MG63 (cell line): ENCODE measurements at regions not wholly inside any gene's neighbourhood (a gene's known extent, or its start where the extent isn't known, plus 50 kb on each side); places are given as distances from the start of the nearest gene placed in this dataset.

Experiments used
- DNase-seq: peaks from one replicate; pipeline ENCODE4 v3.0.0-alpha.2; 2020
- H3K27me3 ChIP-seq: fragments of 250-450 bp; sonication (Bioruptor Pico); 2 replicates; pipeline ENCODE4 v1.5.1; 2020; ENCODE audit warnings: mild to moderate bottlenecking, moderate library complexity
- H3K36me3 ChIP-seq: fragments of 250-450 bp; sonication (Bioruptor Pico); 2 replicates; pipeline ENCODE4 v1.5.1; 2020; ENCODE audit warnings: mild to moderate bottlenecking, moderate library complexity
- H3K4me3 ChIP-seq: fragments of 250-450 bp; sonication (Bioruptor Pico); 2 replicates; pipeline ENCODE4 v1.5.1; 2020; ENCODE audit warnings: mild to moderate bottlenecking, moderate library complexity
- H3K9me3 ChIP-seq: fragments of 250-450 bp; sonication (Bioruptor Pico); 2 replicates; pipeline ENCODE4 v1.5.1; 2020; ENCODE audit warnings: mild to moderate bottlenecking, moderate library complexity

DNA sequence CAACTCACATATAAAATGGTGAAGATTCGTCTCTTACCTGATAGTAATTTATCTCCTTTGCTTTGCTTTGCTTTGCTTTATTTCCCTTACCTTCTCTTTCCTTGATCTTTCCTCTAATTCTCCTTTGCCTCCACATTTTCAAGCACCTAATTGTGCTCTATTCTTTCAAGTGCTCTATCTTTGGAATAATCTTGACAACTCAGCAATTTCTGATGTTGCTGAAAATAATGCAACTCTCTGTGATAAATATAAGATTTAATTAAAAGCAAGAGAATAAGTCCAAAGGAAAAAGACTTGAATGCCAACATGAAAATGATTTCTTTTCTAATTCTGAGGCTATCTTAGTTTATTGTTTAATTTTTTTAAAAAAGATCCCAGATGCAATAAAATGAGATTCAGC lies 139.5 kb upstream of the SYT1 start:
- Histone ChIP-seq H3K27me3 (no peaks in the 10 kb centered on the region), H3K4me3 (no peak overlapping the region), H3K9me3 (no peaks in the 10 kb centered on the region), H3K36me3 (no peaks in the 10 kb centered on the region)
- no peak for DNase-seq

DNA sequence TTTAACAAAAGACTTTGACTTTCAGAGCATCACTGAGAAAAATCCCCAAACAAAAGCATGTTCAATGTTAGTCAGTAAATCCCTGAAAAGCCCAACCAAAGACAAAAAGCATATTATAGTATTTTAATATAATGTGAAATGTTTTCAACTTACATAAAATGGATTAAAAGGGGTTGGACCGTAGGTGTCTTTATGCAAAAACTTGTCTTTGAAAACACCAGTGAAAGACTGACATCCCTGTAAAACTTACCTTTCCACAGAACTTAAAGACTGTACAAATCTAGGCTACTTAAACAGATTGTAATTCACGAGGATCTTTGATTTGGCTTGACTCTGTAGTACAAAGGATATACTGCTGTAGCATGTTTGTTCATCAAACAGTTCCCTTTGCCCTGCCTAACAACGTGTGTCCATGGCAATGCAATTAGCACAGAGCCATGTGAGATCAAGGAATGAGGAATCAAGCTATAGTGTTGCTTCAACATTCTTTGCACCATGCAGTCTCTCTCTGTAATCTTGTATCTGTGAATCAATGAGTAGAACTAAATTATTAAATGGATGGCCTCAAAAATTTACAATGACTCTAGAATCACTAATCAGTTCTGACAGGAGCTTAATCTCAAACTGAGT lies 138.5 kb upstream of the SYT1 start:
- Histone ChIP-seq H3K9me3 (no peaks in the 10 kb centered on the region), H3K4me3 (no peak overlapping the region), H3K27me3 (no peaks in the 10 kb centered on the region), H3K36me3 (no peaks in the 10 kb centered on the region)
- DNase-seq: no peak

DNA sequence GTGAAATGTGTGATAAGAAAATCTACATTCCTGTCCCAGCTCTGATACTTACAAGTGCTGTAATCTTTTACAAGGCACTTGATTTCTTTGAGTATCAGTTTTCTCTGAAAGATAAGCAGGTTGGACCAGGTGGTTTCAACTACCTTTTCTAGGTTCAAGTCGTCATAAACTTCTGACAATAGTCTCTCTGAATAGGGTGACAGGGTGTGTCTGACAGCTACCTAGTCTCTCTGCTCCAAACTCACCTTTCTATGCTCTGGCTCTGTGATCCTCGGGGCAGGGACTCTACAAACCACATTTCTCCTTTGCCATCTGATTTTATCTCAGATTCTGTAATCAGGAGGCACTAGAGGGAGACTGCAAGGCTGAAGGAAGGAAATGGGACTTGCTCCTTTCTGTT lies 137.7 kb upstream of the SYT1 start:
- DNase-seq: no peak
- H3K36me3 ChIP-seq: no peaks in the 10 kb centered on the region
- no peaks in the 10 kb centered on the region for H3K27me3 ChIP-seq
- H3K4me3 ChIP-seq: no peak overlapping the region
- H3K9me3 ChIP-seq: no peaks in the 10 kb centered on the region

DNA sequence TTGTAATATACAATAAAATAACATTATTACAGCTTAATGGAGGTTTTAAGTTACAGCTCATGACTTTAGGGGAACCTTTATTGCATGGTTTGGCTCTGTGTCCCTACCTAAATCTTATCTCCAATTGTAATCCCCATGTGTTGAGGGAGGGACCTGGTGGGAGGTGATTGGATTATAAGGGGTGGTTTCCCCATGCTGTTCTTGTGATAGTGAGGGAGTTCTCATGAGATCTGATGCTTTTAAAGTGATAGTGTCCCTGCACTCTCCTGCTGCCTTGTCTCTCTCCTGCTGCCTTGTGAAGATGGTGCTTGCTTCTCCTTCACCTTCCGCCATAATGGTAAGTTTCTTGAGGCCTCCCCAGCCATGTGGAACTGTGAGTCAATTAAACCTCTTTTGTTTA lies 132.1 kb upstream of the SYT1 start:
- no peak for DNase-seq
- Histone ChIP-seq H3K36me3 (no peaks in the 10 kb centered on the region), H3K27me3 (no peaks in the 10 kb centered on the region), H3K9me3 (no peaks in the 10 kb centered on the region), H3K4me3 (no peak overlapping the region)

DNA sequence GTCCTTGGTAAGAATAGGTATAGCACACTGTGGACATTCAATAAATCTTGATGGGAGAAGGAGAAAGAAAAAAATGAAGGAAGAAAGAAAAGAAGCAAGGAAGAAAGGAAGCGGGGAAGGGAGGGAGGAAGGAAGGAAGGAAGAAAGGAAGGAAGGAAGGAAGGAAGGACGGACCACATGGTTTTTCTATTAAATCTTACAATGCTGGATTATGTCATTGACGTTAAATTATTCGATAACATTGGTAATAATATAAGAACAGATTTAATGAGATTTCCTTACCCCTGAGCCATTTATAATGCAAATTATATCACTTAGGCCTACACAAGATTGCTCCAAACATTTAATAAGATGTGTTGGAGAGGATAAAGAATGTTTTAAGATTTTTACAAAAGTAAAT lies 124.9 kb upstream of the SYT1 start:
- Histone ChIP-seq H3K36me3 (no peaks in the 10 kb centered on the region), H3K4me3 (no peak overlapping the region), H3K27me3 (no peaks in the 10 kb centered on the region), H3K9me3 (no peaks in the 10 kb centered on the region)
- no peak for DNase-seq

DNA sequence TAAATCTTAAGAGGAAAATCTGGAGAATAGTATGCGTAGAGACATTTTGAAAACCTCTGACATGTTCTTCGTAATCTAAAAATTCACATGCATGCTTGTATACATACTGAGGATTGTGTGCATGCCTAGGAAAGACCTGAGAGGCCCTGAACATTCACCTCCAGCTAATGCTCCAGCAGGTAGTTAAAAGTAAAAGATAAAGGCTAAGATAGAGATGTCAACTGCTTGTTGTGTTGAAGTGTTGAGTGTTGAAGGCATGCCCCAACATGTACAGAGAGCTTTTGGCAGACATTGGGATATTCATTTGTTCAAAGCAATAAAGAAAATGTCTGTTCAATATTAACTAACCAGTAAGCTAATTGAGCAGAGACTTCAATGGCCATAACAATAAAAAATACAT lies 118.6 kb upstream of the SYT1 start:
- Histone ChIP-seq H3K9me3 (no peaks in the 10 kb centered on the region), H3K27me3 (no peaks in the 10 kb centered on the region), H3K4me3 (no peak overlapping the region), H3K36me3 (no peaks in the 10 kb centered on the region)
- no peak for DNase-seq

DNA sequence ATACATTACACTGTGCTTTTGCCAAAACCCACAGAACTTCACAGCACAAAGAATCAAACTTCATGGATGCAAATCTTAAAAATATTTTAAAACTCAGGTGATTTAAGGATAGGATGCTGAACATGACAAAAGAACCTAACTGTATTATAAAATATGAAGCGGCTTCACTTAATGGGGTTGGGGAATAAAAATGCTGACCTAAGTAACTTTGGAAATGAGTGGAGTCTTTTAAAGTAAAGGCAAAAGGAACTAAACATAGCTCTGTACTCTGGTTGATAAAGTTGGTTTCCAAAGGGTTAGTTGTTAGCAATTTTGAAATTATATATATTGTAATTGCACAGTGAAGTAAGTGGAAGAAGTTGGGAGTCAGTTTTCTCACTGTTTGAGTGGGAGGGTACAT lies 111.5 kb upstream of the SYT1 start:
- no peak for DNase-seq
- Histone ChIP-seq H3K27me3 (no peaks in the 10 kb centered on the region), H3K4me3 (no peak overlapping the region), H3K36me3 (no peaks in the 10 kb centered on the region), H3K9me3 (no peaks in the 10 kb centered on the region)

DNA sequence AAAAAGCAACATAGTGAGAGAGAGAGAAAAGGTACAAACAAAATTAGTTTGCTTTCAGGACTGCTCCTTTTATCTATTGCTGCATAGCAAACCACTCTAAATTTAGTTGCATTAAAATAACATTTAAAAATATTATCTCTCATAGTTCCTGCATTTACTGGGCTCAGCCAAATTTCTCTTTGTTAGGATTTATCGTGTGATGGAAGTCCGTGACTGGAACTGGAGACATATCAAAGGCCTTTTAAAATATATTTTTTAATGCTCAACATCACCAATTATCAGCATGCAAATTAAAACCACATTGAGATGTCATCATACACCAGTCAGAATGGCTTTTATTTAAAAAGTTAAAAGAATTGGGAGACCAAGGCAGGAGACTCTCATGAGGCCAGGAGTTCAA lies 107.6 kb upstream of the SYT1 start:
- Histone ChIP-seq H3K4me3 (no peak overlapping the region), H3K9me3 (no peaks in the 10 kb centered on the region), H3K27me3 (no peaks in the 10 kb centered on the region), H3K36me3 (no peaks in the 10 kb centered on the region)
- DNase-seq: no peak

DNA sequence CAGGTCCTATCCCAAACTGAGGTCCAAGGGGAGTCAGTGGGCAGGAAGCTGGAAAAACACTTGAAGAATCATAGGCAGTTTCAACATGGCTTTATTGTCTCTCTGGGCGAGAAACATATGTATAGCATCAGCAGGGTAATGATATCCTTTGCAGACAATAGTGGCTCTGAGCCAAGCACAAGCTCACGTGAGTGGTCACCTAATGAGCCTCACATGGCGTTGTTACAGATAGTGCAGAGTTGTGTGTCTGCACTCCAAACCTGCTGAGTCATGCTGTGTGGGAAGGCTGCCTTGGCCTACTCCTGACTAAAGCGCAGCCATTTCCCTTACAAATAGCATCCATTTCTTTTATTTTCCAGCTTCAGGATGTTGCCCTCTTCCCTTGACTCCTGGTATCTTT lies 105.2 kb upstream of the SYT1 start:
- H3K27me3 ChIP-seq: no peaks in the 10 kb centered on the region
- H3K36me3 ChIP-seq: no peaks in the 10 kb centered on the region
- H3K9me3 ChIP-seq: no peaks in the 10 kb centered on the region
- no peak overlapping the region for H3K4me3 ChIP-seq
- peak; percentile 23 for DNase-seq

DNA sequence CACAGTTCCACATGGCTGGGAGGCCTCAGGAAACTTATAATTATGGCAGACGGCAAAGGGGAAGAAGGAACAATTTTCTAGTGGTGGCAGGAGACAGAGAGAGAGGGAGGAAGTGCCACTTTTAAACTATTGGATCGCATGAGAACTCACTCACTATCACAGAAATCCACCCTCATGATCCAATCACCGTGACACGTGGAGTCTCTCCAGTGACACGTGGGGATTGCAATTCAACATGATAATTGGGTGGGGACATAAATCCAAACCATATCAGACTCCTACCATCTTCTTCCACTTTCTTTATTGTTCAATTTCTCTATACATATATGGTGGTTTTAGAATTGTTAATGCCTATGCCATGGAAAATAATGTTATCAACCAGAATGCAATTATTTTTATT lies 103.7 kb upstream of the SYT1 start:
- H3K4me3 ChIP-seq: no peak overlapping the region
- no peaks in the 10 kb centered on the region for H3K27me3 ChIP-seq
- no peaks in the 10 kb centered on the region for H3K36me3 ChIP-seq
- no peaks in the 10 kb centered on the region for H3K9me3 ChIP-seq
- no peak for DNase-seq

DNA sequence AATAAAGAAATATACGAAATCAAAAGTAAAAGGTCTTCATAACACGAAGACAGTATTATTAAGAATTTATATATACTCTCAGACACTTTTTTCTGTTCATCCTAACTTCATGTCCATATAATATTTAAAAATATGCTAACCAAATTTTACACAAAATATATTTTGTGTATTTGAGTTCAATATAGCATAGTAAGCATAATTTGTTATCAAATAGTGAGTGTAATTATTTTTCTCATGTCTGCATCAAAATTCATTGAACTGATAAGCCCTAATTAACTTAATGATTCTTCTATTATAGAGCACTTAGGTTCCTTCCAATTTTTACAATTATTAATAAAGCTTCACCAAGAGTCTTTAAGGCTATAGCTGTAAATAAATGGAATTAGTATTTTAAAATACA lies 99.7 kb upstream of the SYT1 start:
- no peak for DNase-seq
- Histone ChIP-seq H3K27me3 (no peaks in the 10 kb centered on the region), H3K4me3 (no peak overlapping the region), H3K9me3 (no peaks in the 10 kb centered on the region), H3K36me3 (no peaks in the 10 kb centered on the region)

DNA sequence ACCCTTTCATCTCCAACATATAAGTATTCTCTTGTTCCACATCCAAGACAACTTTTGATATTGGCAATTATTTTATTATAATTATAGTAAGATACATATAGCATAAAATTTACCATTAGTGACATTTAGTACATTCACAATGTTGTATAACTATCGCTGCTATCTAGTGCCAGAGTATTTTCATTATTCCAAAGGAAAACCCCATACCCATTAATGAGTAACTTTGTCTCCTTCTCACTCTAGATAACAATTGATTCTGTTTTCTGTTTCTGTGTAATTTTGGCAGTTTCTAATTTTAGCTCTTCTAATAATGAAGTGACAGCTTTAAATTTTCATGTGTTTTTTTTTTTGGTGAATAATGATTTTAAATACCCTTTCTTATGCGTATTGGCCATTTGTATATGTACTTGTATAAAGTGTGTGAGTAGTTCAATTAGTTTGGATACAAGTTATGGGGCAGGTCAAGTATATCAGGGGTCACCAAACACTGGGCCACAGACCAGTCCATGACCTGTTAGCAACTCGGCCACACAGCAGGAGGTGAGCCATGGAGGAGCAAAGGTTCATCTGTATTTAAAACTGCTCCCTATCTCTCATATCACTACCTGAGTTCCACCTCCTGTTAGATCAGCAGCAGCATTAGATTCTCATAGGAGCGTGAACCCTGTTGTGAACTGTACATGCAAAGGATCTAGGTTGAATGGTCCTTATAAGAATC lies 97.2 kb upstream of the SYT1 start:
- H3K36me3 ChIP-seq: no peaks in the 10 kb centered on the region
- no peaks in the 10 kb centered on the region for H3K27me3 ChIP-seq
- no peaks in the 10 kb centered on the region for H3K9me3 ChIP-seq
- H3K4me3 ChIP-seq: no peak overlapping the region
- DNase-seq: no peak

DNA sequence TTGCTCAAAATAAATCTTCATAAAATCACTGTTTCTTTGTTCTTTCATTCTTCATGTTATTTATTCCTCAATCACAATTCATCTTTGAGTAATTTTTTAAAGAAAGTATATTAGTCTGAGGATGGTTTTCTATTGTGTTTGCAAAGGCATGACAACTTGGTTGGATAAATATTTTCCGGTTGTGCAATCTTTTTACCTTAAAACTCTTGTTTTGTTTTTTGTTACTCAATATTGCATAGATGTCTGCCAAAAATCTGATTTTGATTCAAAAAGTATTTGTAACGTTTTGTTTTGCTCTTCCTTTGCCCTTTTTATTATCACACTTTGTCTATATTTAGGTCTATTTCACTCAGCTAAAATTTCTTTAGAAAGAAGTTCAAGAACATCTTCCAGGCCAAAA lies 86.2 kb upstream of the SYT1 start:
- H3K36me3 ChIP-seq: no peaks in the 10 kb centered on the region
- no peak overlapping the region for H3K4me3 ChIP-seq
- H3K27me3 ChIP-seq: no peaks in the 10 kb centered on the region
- no peak for DNase-seq
- no peaks in the 10 kb centered on the region for H3K9me3 ChIP-seq

DNA sequence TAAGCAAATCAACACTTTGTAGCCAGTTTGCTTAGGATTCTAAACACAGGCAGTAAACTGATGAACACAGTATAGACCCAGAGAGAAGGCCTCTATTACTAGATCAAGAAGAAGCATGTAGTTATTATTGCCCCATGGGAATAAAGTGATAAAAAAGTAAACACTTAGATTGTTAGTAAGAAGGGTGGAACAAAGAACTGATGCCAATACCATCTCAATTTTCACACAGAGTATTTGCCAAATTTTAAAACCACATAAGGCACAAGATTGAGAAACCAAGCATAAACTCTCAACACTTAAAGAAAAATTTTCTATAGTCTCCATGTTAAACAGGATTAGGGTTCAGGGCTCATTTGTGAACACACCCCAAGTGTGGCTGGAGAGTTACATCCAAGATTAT lies 77.0 kb upstream of the SYT1 start:
- H3K4me3 ChIP-seq: no peak overlapping the region
- no peaks in the 10 kb centered on the region for H3K9me3 ChIP-seq
- H3K36me3 ChIP-seq: no peaks in the 10 kb centered on the region
- DNase-seq: no peak
- no peaks in the 10 kb centered on the region for H3K27me3 ChIP-seq

DNA sequence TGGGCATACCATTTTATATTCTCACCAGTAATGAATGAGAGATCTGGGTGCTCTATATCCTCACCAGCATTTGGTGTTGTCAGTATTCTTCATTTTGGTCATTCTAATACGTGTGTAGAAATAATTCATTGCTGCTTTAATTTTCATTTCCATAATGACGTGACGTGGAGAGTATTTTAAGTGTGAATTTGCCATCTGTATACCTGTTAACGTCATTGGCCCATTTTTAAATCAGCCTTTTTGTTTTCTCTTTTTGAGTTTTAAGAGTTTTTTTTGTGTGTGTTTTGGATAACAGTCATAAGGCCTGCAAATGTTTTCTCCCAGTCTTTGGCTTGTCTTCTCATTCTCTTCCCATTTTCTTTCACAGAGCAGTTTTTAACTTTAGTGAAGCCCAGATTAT lies 74.4 kb upstream of the SYT1 start:
- Histone ChIP-seq H3K4me3 (no peak overlapping the region), H3K36me3 (no peaks in the 10 kb centered on the region), H3K9me3 (no peaks in the 10 kb centered on the region), H3K27me3 (no peaks in the 10 kb centered on the region)
- no peak for DNase-seq

DNA sequence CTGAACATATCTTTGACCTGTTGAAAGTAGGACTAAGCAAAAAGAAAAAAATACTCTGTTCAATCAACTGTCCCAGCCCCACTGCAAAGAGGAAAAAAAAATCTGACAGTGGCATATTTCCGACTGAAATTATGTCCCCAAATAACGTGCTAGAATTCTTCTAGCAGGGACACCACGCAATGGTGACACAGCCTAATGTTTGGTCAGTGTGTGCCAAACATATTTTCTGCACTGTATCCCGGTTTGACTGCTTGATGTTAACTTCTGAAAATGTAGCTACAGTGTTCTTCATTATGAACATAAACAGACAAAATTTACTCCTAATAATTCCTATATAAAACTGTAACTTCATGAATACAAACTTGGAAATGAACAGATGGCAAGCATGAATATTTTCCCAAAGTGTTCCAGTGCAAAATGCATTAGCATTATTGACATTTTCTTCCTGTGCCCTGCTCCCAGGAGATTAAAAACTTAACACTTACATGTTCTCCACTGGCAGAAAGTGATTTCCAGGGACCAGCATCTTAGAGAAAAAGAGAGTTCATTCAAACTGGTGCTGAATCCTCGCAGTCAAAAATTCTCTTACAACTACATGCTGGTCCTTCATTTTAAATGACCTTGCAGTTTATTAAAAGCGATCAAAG lies 72.4 kb upstream of the SYT1 start:
- no peaks in the 10 kb centered on the region for H3K36me3 ChIP-seq
- peaks cover 3% of the 10 kb centered on the region for H3K9me3 ChIP-seq
- DNase-seq: no peak
- no peaks in the 10 kb centered on the region for H3K27me3 ChIP-seq
- H3K4me3 ChIP-seq: no peak overlapping the region

DNA sequence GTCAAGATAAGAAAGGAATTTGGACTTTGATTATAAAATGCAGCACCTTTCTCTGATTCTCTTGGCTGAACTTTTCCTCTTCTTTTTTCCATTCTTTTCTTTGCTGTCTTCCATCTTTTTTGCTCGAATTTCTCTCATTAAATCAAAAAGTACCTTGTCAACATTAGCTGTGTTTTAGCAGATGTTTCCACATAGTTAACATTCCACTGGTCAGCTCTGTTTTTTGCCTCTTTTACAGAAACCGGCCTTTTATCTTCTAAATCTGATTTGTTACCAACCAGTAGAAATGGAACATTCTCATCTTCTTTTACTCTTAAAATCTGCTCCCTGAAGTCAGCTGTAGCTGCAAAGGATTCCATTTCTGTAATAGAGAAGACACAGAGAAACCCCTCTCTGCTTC lies 71.1 kb upstream of the SYT1 start:
- peaks cover 3% of the 10 kb centered on the region for H3K9me3 ChIP-seq
- H3K4me3 ChIP-seq: no peak overlapping the region
- no peak for DNase-seq
- H3K36me3 ChIP-seq: no peaks in the 10 kb centered on the region
- H3K27me3 ChIP-seq: no peaks in the 10 kb centered on the region

DNA sequence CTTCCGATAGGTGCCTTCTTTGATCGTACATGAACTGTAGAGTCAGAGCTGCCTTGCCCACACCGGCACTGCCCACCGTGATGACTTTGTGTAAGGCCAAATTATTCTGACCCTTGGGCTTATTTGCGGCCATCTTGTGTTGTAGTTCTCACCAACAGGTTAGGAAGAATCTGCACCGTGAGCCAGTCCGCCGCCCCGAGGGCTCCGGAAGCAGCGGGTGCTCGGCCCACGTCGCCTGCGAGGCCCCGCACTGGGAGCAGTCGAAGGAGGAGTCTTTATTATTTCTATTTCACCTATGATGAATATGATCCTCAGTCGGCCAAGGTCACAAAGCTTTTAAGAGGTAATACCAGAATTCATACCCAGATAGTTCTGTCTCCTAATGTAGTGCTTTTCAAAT lies 70.6 kb upstream of the SYT1 start:
- H3K9me3 ChIP-seq: peaks cover 3% of the 10 kb centered on the region
- no peak for DNase-seq
- no peaks in the 10 kb centered on the region for H3K27me3 ChIP-seq
- H3K4me3 ChIP-seq: no peak overlapping the region
- H3K36me3 ChIP-seq: no peaks in the 10 kb centered on the region
